H9 (cell line): ENCODE measurements at regions not wholly inside any gene's neighbourhood (a gene's known extent, or its start where the extent isn't known, plus 50 kb on each side); places are given as distances from the start of the nearest gene placed in this dataset.

Experiments
- DNase-seq: peaks from one replicate; pipeline ENCODE4 v3.0.0-alpha.2; 2017
- H2AFZ ChIP-seq: one replicate; pipeline ENCODE4 v1.6.1; 2013; ENCODE audit warnings: mild to moderate bottlenecking, low read length, control low read depth, moderate library complexity
- H2AK5ac ChIP-seq: 2 replicates; pipeline ENCODE4 v1.6.1; 2013; ENCODE audit warnings: low read length, control low read depth, mixed read lengths; ENCODE audit not compliant: insufficient read length
- H2BK120ac ChIP-seq: one replicate; pipeline ENCODE4 v1.6.1; 2013; ENCODE audit warnings: low read depth, mild to moderate bottlenecking, low read length, control low read depth, inconsistent platforms; ENCODE audit not compliant: poor library complexity, severe bottlenecking
- H2BK12ac ChIP-seq: 2 replicates; pipeline ENCODE4 v1.6.1; 2013; ENCODE audit warnings: low read length, control low read depth, mixed read lengths, low read depth; ENCODE audit not compliant: insufficient read length
- H2BK15ac ChIP-seq: 2 replicates; pipeline ENCODE4 v1.6.1; 2013; ENCODE audit warnings: low read depth, low read length, control low read depth
- H2BK20ac ChIP-seq: one replicate; pipeline ENCODE4 v1.6.1; 2013; ENCODE audit warnings: low read depth, mild to moderate bottlenecking, low read length, control low read depth, inconsistent platforms; ENCODE audit not compliant: poor library complexity, severe bottlenecking
- H2BK5ac ChIP-seq: 2 replicates; pipeline ENCODE4 v1.6.1; 2013; ENCODE audit warnings: low read length, control low read depth, mixed read lengths; ENCODE audit not compliant: insufficient read length
- H3K14ac ChIP-seq: 2 replicates; pipeline ENCODE4 v1.6.1; 2013; ENCODE audit warnings: low read length, control low read depth; ENCODE audit not compliant: insufficient read depth
- H3K18ac ChIP-seq: 2 replicates; pipeline ENCODE4 v1.6.1; 2013; ENCODE audit warnings: low read depth, mild to moderate bottlenecking, mixed read lengths, low read length, control low read depth; ENCODE audit not compliant: insufficient read length
- H3K23ac ChIP-seq: 2 replicates; pipeline ENCODE4 v1.6.1; 2013; ENCODE audit warnings: low read length, control low read depth, mixed read lengths, low read depth; ENCODE audit not compliant: insufficient read length
- H3K23me2 ChIP-seq: 2 replicates; pipeline ENCODE4 v1.6.1; 2013; ENCODE audit warnings: low read depth, mild to moderate bottlenecking, mixed read lengths, low read length, control low read depth; ENCODE audit not compliant: insufficient read length, poor library complexity, severe bottlenecking
- H3K27ac ChIP-seq: 2 replicates; pipeline ENCODE4 v1.5.1; 2013; ENCODE audit warnings: low read length, control low read depth, mixed read lengths, low read depth; ENCODE audit not compliant: insufficient read length
- H3K27me3 ChIP-seq: 2 replicates; pipeline ENCODE4 v1.6.1; 2013; ENCODE audit warnings: low read length, control low read depth, inconsistent platforms; ENCODE audit not compliant: insufficient read depth
- H3K4ac ChIP-seq: 2 replicates; pipeline ENCODE4 v1.6.1; 2013; ENCODE audit warnings: low read depth, mild to moderate bottlenecking, control low read depth, inconsistent platforms, low read length, moderate library complexity
- H3K4me1 ChIP-seq: 2 replicates; pipeline ENCODE4 v1.6.1; 2013; ENCODE audit warnings: low read length, control low read depth, inconsistent platforms; ENCODE audit not compliant: insufficient read depth
- H3K4me2 ChIP-seq: 2 replicates; pipeline ENCODE4 v1.6.1; 2013; ENCODE audit warnings: low read length, control low read depth, mixed read lengths; ENCODE audit not compliant: insufficient read length, insufficient read depth
- H3K56ac ChIP-seq: 2 replicates; pipeline ENCODE4 v1.6.1; 2013; ENCODE audit warnings: low read depth, mild to moderate bottlenecking, mixed read lengths, low read length, control low read depth; ENCODE audit not compliant: insufficient read length
- H3K79me1 ChIP-seq: 2 replicates; pipeline ENCODE4 v1.6.1; 2013; ENCODE audit warnings: low read depth, mild to moderate bottlenecking, moderate library complexity, low read length, control low read depth, inconsistent platforms; ENCODE audit not compliant: insufficient read depth, poor library complexity, severe bottlenecking
- H3K79me2 ChIP-seq: 2 replicates; pipeline ENCODE4 v1.6.1; 2013; ENCODE audit warnings: low read length, control low read depth, inconsistent platforms; ENCODE audit not compliant: insufficient read depth
- H3K9ac ChIP-seq: 2 replicates; pipeline ENCODE4 v1.6.1; 2013; ENCODE audit warnings: low read length, control low read depth, mixed read lengths; ENCODE audit not compliant: insufficient read length; ENCODE audit errors: extremely low read depth
- H3K9me3 ChIP-seq: one replicate; pipeline ENCODE4 v1.6.1; 2013; ENCODE audit warnings: low read depth, low read length, inconsistent platforms; ENCODE audit not compliant: control insufficient read depth
- H3T11ph ChIP-seq: one replicate; pipeline ENCODE4 v1.6.1; 2013; ENCODE audit warnings: mild to moderate bottlenecking, low read length, control low read depth, inconsistent platforms
- H4K20me1 ChIP-seq: one replicate; pipeline ENCODE4 v1.6.1; 2013; ENCODE audit not compliant: control insufficient read depth, insufficient read length, insufficient read depth
- H4K5ac ChIP-seq: 2 replicates; pipeline ENCODE4 v1.6.1; 2013; ENCODE audit warnings: low read depth, mild to moderate bottlenecking, mixed read lengths, low read length, control low read depth; ENCODE audit not compliant: insufficient read length
- H4K8ac ChIP-seq: replicated peaks from 2 replicates; pipeline ENCODE4 v1.6.1; 2013; ENCODE audit warnings: low read length, control low read depth, mixed read lengths, low read depth; ENCODE audit not compliant: insufficient read length
- H4K91ac ChIP-seq: 2 replicates; pipeline ENCODE4 v1.6.1; 2013; ENCODE audit warnings: low read depth, mild to moderate bottlenecking, moderate library complexity, mixed read lengths, low read length, control low read depth; ENCODE audit not compliant: insufficient read length
- H3K27ac Mint-ChIP-seq, 3 experiments: 2 replicates in 2 of 3; 3 replicates in 1 of 3; pipeline ENCODE4 v1.8.0; 2020 to 2021; ENCODE audit warnings: mixed read lengths in 3 of 3, mild to moderate bottlenecking in 1 of 3, moderate library complexity in 1 of 3
- H3K27me3 Mint-ChIP-seq: 2 replicates; pipeline ENCODE4 v1.8.0; 2021; ENCODE audit warnings: low read depth, mild to moderate bottlenecking, moderate library complexity, mixed read lengths
- H3K36me3 Mint-ChIP-seq, 3 experiments: 2 replicates in 2 of 3; 3 replicates in 1 of 3; pipeline ENCODE4 v1.8.0; 2020 to 2021; ENCODE audit warnings: low read depth in 3 of 3, mixed read lengths in 3 of 3; ENCODE audit not compliant: insufficient read depth in 1 of 3
- H3K4me1 Mint-ChIP-seq, 2 experiments: 2 replicates each; pipeline ENCODE4 v1.8.0; 2020; ENCODE audit warnings: mixed read lengths in 2 of 2
- H3K4me3 Mint-ChIP-seq, 2 experiments: 2 replicates in 1 of 2; 3 replicates in 1 of 2; pipeline ENCODE4 v1.8.0; 2020 to 2021; ENCODE audit warnings: mild to moderate bottlenecking in 2 of 2, mixed read lengths in 2 of 2, moderate library complexity in 1 of 2
- H3K9me3 Mint-ChIP-seq, 2 experiments: 2 replicates in 1 of 2; 3 replicates in 1 of 2; pipeline ENCODE4 v1.8.0; 2020; ENCODE audit warnings: mild to moderate bottlenecking in 2 of 2, mixed read lengths in 2 of 2, moderate library complexity in 1 of 2
- WGBS: extraction: QIAGEN DNeasy Blood & Tissue Kit; methylation state at CpG from one replicate; pipeline ENCODE4 v1.1.7; 2013; ENCODE audit warnings: missing lambda C conversion rate, low lambda C conversion rate, mixed read lengths; ENCODE audit not compliant: insufficient read length; ENCODE audit errors: extremely low coverage; 5-methylcytosine and 5-hydroxymethylcytosine counted together
- TF ChIP-seq, protein P1 (sequence below): fragments of 200-600 bp; sonication (generic); conservative IDR thresholded peaks from 3 replicates; pipeline ENCODE4 v1.8.0; 2021; ENCODE audit warnings: antibody characterized with exemption, mild to moderate bottlenecking

DNA sequence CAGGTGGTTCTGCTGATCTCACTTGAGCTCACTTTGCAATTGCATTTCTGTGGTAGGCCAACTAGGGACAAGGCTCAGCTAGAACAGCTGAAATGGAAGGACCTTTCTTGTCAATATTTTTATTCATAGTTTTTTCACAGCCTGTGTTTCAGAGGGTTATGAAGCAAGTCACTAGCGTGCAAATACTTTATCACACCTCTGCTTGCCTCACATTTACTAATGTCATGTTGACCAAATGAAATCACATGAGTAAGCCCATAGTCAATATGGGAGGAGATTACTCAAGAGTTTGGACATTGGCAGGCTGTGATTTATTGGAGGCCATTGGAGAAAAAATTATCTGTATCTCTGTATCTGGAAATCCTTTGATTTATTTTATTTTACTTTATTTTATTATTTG is 628.3 kb upstream of the EPHA5 start:
- H3K79me1 ChIP-seq: no peaks in the 10 kb centered on the region
- Mint-ChIP-seq H3K4me1 (peaks cover 12 to 13% of the 10 kb centered on the region in 2 experiments), H3K9me3 (no peaks in the 10 kb centered on the region; a peak in 1 of 5 replicates), H3K36me3 (no peaks in the 10 kb centered on the region), H3K27ac (no peak overlapping the region), H3K27me3 (no peaks in the 10 kb centered on the region), H3K4me3 (no peak overlapping the region)
- no peak overlapping the region for H2BK12ac ChIP-seq
- H3K27me3 ChIP-seq: no peaks in the 10 kb centered on the region
- no peak overlapping the region for H3K4ac ChIP-seq
- H3K4me1 ChIP-seq: no peaks in the 10 kb centered on the region; the same call in 1 of the 2 replicates
- TF ChIP-seq, protein P1, sequence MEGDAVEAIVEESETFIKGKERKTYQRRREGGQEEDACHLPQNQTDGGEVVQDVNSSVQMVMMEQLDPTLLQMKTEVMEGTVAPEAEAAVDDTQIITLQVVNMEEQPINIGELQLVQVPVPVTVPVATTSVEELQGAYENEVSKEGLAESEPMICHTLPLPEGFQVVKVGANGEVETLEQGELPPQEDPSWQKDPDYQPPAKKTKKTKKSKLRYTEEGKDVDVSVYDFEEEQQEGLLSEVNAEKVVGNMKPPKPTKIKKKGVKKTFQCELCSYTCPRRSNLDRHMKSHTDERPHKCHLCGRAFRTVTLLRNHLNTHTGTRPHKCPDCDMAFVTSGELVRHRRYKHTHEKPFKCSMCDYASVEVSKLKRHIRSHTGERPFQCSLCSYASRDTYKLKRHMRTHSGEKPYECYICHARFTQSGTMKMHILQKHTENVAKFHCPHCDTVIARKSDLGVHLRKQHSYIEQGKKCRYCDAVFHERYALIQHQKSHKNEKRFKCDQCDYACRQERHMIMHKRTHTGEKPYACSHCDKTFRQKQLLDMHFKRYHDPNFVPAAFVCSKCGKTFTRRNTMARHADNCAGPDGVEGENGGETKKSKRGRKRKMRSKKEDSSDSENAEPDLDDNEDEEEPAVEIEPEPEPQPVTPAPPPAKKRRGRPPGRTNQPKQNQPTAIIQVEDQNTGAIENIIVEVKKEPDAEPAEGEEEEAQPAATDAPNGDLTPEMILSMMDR: no peak
- H2AFZ ChIP-seq: no peak overlapping the region
- no peak overlapping the region for H3K4me2 ChIP-seq
- no peak overlapping the region for H3K9ac ChIP-seq
- no peak overlapping the region for H4K8ac ChIP-seq
- no peak overlapping the region for H3T11ph ChIP-seq
- H3K79me2 ChIP-seq: no peaks in the 10 kb centered on the region
- no CpG with 5 or more reads among the region's 1 CpG for WGBS
- no peak overlapping the region for H2BK15ac ChIP-seq
- H4K20me1 ChIP-seq: no peaks in the 10 kb centered on the region
- no peak for DNase-seq
- no peak overlapping the region for H2BK120ac ChIP-seq
- no peak overlapping the region for H3K23ac ChIP-seq
- no peak overlapping the region for H4K5ac ChIP-seq
- H3K23me2 ChIP-seq: no peaks in the 10 kb centered on the region
- H3K9me3 ChIP-seq: no peaks in the 10 kb centered on the region
- H3K14ac ChIP-seq: no peak overlapping the region
- H4K91ac ChIP-seq: no peak overlapping the region
- no peak overlapping the region for H2BK5ac ChIP-seq
- no peak overlapping the region for H3K56ac ChIP-seq
- no peak overlapping the region for H2BK20ac ChIP-seq
- no peak overlapping the region for H3K27ac ChIP-seq
- H3K18ac ChIP-seq: no peak overlapping the region
- no peak overlapping the region for H2AK5ac ChIP-seq
